ENCODE measurements at regions not wholly inside any gene's neighbourhood (a gene's known extent, or its start where the extent isn't known, plus 50 kb on each side); places are given as distances from the start of the nearest gene placed in this dataset.

DNA sequence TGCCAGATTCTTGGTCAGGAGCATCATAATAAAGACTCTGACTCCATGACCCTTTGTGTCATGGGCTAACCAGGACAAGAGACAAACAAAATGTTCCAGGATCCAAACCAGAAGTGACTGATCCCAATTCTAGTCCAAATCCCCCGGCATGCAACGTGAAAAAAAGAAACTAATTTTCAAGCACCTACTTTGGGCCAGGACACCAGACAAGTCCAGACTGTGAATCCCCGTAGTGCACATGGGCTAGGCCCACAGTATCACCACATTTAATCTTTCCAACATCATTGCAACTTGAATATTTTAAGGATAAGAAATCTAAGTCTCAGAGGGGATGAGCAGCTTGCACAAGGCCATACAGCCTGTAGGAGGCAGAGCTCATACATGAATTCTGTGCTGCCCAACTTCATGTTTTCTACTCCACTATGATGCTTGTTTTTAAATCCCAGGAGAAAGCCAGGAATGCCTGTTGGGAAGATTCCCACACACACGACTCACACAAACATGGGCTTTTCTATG, 365.7 kb downstream of the NPIPA8 start:
- ChIA-PET CTCF (no interaction called here), POLR2A (no interaction called here)
- Mint-ChIP-seq H3K4me1 (no peaks in the 10 kb centered on the region), H3K27ac (no peak overlapping the region), H3K9me3 (no peaks in the 10 kb centered on the region), H3K4me3 (no peak overlapping the region), H3K27me3 (peaks cover 15% of the 10 kb centered on the region), H3K36me3 (ENCODE audit: low read depth) (no peaks in the 10 kb centered on the region)
- intact Hi-C loops (cut with micrococcal nuclease), result no loop called here
- TF ChIP-seq, protein P1, sequence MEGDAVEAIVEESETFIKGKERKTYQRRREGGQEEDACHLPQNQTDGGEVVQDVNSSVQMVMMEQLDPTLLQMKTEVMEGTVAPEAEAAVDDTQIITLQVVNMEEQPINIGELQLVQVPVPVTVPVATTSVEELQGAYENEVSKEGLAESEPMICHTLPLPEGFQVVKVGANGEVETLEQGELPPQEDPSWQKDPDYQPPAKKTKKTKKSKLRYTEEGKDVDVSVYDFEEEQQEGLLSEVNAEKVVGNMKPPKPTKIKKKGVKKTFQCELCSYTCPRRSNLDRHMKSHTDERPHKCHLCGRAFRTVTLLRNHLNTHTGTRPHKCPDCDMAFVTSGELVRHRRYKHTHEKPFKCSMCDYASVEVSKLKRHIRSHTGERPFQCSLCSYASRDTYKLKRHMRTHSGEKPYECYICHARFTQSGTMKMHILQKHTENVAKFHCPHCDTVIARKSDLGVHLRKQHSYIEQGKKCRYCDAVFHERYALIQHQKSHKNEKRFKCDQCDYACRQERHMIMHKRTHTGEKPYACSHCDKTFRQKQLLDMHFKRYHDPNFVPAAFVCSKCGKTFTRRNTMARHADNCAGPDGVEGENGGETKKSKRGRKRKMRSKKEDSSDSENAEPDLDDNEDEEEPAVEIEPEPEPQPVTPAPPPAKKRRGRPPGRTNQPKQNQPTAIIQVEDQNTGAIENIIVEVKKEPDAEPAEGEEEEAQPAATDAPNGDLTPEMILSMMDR (IDR thresholded peaks at IDR 0.05), result no peak
- DNase-seq (no peak), ATAC-seq (ENCODE audit: low read depth) (no peak)

DNA sequence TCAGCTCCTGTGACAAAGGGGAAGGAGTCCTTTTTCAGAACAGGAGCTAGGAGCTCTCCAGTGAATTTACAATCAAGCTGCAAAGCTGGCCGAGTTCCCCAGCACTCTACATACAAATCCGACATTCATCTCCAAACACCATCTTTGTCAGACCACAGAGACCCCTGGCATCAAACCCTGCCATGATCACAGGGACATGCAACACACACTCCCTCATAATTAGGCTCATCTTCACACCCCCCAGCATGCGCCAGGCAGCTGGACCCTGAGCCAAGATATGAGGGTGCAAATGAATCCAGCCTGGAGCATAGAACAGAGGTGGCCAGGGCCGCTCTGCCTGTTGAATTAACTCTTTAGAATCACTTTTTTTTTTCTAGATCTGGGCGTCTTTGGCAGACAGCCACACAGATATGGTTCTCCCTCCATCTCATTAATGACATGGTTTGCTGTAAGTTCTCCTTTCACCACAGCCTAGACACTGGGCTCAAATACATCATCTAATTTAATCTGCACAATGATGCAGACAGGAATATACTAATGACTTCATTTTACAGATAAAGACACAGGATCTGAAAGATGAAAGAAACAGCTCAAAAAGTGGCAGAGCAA, 366.3 kb downstream of the NPIPA8 start:
- TF ChIP-seq, protein P1 (IDR thresholded peaks at IDR 0.05), result no peak
- Mint-ChIP-seq H3K4me1 (no peaks in the 10 kb centered on the region), H3K4me3 (no peak overlapping the region), H3K27me3 (peaks cover 15% of the 10 kb centered on the region), H3K27ac (no peak overlapping the region), H3K9me3 (no peaks in the 10 kb centered on the region), H3K36me3 (ENCODE audit: low read depth) (no peaks in the 10 kb centered on the region)
- no peak for ATAC-seq (ENCODE audit: low read depth)
- POLR2A ChIA-PET, result no interaction called here
- CTCF ChIA-PET, result no interaction called here
- intact Hi-C loops (cut with micrococcal nuclease), result no loop called here
- DNase-seq, result no peak

DNA sequence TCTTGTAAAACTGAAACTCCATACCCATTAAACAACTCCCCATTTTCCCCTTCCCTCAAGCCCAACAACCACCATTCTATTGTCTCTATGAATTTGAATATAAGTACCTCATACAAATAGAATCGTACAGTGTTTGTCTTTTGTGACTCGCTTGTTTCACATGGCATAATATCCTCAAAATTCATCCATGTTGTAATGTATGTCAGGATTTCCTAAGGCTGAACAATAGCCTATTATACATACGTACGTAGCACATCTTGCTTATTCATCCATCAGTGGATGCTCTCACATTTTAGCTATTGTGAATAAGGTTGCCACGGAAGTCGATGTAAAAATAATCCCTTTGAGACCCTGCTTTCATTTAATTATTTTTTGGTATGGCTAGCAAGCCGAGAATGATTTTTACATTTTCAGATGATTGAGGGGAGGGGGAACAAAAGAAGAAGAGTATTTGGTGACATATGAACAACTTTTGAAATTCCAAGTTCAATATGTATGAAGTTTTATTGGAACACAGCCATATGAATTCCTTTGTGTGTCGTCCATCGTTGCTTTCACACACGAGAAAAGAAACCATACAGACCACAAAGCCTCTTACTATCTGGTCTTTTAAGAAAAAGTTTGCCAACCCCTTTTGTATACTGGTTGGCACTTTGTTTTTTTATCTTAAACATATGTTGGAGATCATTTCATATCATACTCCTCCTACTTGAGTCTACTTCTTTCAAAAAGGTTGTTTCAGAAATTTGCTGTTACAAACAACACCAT, 371.2 kb downstream of the NPIPA8 start:
- H3K9me3 Mint-ChIP-seq, result no peaks in the 10 kb centered on the region
- peaks cover 10% of the 10 kb centered on the region for H3K4me1 Mint-ChIP-seq
- ATAC-seq (ENCODE audit: low read depth) (no peak), DNase-seq (no peak)
- peaks cover 4% of the 10 kb centered on the region for H3K27me3 Mint-ChIP-seq
- intact Hi-C loops (cut with micrococcal nuclease), result no loop called here
- ChIA-PET CTCF (no interaction called here), POLR2A (no interaction called here)
- no peak overlapping the region for H3K27ac Mint-ChIP-seq
- no peak overlapping the region for H3K4me3 Mint-ChIP-seq
- no peaks in the 10 kb centered on the region for H3K36me3 Mint-ChIP-seq (ENCODE audit: low read depth)
- TF ChIP-seq, protein P1 (IDR thresholded peaks at IDR 0.05), result no peak

DNA sequence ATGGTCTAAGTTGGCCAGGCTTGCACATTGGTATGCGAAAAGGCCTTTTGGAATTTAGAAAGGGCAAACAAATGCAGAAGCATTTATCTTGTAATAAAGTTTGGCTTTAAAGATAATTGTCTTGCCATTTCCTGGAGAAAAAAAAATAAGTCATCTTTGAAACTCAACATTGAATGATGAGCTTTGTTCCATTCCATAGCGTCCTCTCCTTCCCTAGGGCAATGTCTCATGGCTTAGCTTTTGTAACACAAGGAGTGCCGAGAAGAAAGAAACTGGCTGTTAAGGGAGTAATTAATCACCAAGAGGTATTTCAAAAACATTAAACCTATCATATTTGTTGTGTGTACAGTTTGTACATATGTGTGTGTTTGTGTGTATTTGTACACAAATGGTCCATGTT, 372.3 kb downstream of the NPIPA8 start:
- intact Hi-C loops (cut with micrococcal nuclease), result no loop called here
- CTCF ChIA-PET, result no interaction called here
- peaks cover 2% of the 10 kb centered on the region for H3K27me3 Mint-ChIP-seq
- no peaks in the 10 kb centered on the region for H3K9me3 Mint-ChIP-seq
- TF ChIP-seq, protein P1 (IDR thresholded peaks at IDR 0.05), result no peak
- ATAC-seq (ENCODE audit: low read depth), result no peak
- no peaks in the 10 kb centered on the region for H3K36me3 Mint-ChIP-seq (ENCODE audit: low read depth)
- H3K4me3 Mint-ChIP-seq, result no peak overlapping the region
- POLR2A ChIA-PET, result no interaction called here
- DNase-seq, result no peak
- H3K27ac Mint-ChIP-seq, result no peak overlapping the region
- H3K4me1 Mint-ChIP-seq, result peaks cover 10% of the 10 kb centered on the region

DNA sequence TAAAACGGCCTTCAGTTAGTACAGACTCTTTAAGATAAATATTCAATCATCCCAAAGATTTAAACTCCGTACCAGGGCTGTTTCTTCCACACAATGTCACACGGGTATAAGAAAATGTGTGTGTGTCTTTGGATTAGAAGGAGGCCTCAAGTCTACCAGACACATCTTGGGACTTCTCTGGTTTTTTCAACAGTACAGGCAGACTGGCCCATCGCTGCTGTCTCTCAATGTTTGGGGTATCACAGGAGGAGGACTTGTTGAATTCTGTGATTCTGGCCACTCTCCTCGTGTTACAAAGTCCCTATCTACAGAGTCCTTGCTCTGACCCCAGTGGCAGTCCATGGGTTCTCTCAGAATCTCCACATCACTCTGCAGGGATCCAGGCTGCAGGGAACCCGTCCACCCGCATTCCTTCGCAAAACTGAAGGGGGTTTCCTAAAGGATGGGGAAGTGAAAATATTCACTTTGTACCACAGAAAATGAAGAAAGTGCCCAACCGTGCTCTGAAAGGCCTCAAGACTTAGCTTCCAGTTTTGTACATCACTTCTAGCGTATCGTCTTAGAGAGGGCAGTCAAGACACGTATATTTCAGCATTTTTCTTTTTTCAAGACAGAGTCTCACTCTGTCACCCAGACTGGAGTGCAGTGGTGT, 373.2 kb downstream of the NPIPA8 start:
- ChIA-PET CTCF (no interaction called here), POLR2A (interaction anchor here (0.6 kb wide), 1 partner anchor 24 kb away, joined by 3 read pairs; no protein-coding TSS in a partner anchor)
- DNase-seq, result no peak
- peak; percentile 25 for ATAC-seq (ENCODE audit: low read depth)
- no peaks in the 10 kb centered on the region for H3K36me3 Mint-ChIP-seq (ENCODE audit: low read depth)
- TF ChIP-seq, protein P1 (IDR thresholded peaks at IDR 0.05), result no peak
- no peak overlapping the region for H3K4me3 Mint-ChIP-seq
- H3K4me1 Mint-ChIP-seq, result peaks cover 10% of the 10 kb centered on the region
- intact Hi-C loops (cut with micrococcal nuclease), result no loop called here
- no peaks in the 10 kb centered on the region for H3K9me3 Mint-ChIP-seq
- no peak overlapping the region for H3K27ac Mint-ChIP-seq
- H3K27me3 Mint-ChIP-seq, result peaks cover 2% of the 10 kb centered on the region
